ENCODE measurements at regions not wholly inside any gene's neighbourhood (a gene's known extent, or its start where the extent isn't known, plus 50 kb on each side); places are given as distances from the start of the nearest gene placed in this dataset.

- no peak for DNase-seq (ENCODE audit: low spot score in 2 of 2)
- no peaks in the 10 kb centered on the region for H3K27me3 ChIP-seq
- 70% methylated on average over 21 of the region's 22 CpGs for WGBS
- TF ChIP-seq POLR2A (IDR thresholded peaks at IDR 0.05) (no peak), EP300 (IDR thresholded peaks at IDR 0.05) (no peak), CTCF (IDR thresholded peaks at IDR 0.05) (no peak), POLR2AphosphoS5 (IDR thresholded peaks at IDR 0.05) (no peak)
- H3K4me1 ChIP-seq: peaks cover 3% of the 10 kb centered on the region
- H3K4me3 ChIP-seq: no peak overlapping the region
- no peaks in the 10 kb centered on the region for H3K36me3 ChIP-seq
- H3K9me3 ChIP-seq: no peaks in the 10 kb centered on the region
- no peak overlapping the region for H3K27ac ChIP-seq
These were observed 66.6 kb downstream of the ARHGEF18 start for GRCh38 chr19:7415163-7415856.

GRCh38 chr19:7415857-7416371 lies 67.2 kb downstream of the ARHGEF18 start:
- Histone ChIP-seq H3K4me3 (no peak overlapping the region), H3K27ac (no peak overlapping the region), H3K9me3 (no peaks in the 10 kb centered on the region), H3K27me3 (no peaks in the 10 kb centered on the region), H3K4me1 (peaks cover 7% of the 10 kb centered on the region), H3K36me3 (no peaks in the 10 kb centered on the region)
- DNase-seq (ENCODE audit: low spot score in 2 of 2): no peak
- 83% methylated on average over 11 of the region's 11 CpGs for WGBS
- TF ChIP-seq EP300 (IDR thresholded peaks at IDR 0.05): no peak
- no peak for TF ChIP-seq CTCF (IDR thresholded peaks at IDR 0.05)
- TF ChIP-seq POLR2A (IDR thresholded peaks at IDR 0.05): no peak
- TF ChIP-seq POLR2AphosphoS5 (IDR thresholded peaks at IDR 0.05): no peak

GRCh38 chr19:7417671-7418324 lies 69.1 kb downstream of the ARHGEF18 start:
- Histone ChIP-seq H3K4me3 (no peak overlapping the region), H3K27me3 (no peaks in the 10 kb centered on the region), H3K4me1 (peaks cover 16% of the 10 kb centered on the region), H3K27ac (no peak overlapping the region), H3K9me3 (no peaks in the 10 kb centered on the region), H3K36me3 (no peaks in the 10 kb centered on the region)
- TF ChIP-seq EP300 (IDR thresholded peaks at IDR 0.05): no peak
- no peak for TF ChIP-seq POLR2AphosphoS5 (IDR thresholded peaks at IDR 0.05)
- no peak for TF ChIP-seq CTCF (IDR thresholded peaks at IDR 0.05)
- no peak for TF ChIP-seq POLR2A (IDR thresholded peaks at IDR 0.05)
- WGBS: 76% methylated on average over 9 of the region's 9 CpGs
- DNase-seq (ENCODE audit: low spot score in 2 of 2): no peak

- H3K4me1 ChIP-seq: peaks cover 16% of the 10 kb centered on the region
- DNase-seq (ENCODE audit: low spot score in 2 of 2): no peak
- no peak for TF ChIP-seq POLR2AphosphoS5 (IDR thresholded peaks at IDR 0.05)
- no peak for TF ChIP-seq EP300 (IDR thresholded peaks at IDR 0.05)
- TF ChIP-seq POLR2A (IDR thresholded peaks at IDR 0.05): no peak
- TF ChIP-seq CTCF (IDR thresholded peaks at IDR 0.05): no peak
- H3K9me3 ChIP-seq: no peaks in the 10 kb centered on the region
- WGBS: 73% methylated on average over 6 of the region's 9 CpGs
- H3K27ac ChIP-seq: no peak overlapping the region
- H3K4me3 ChIP-seq: no peak overlapping the region
- H3K36me3 ChIP-seq: no peaks in the 10 kb centered on the region
- H3K27me3 ChIP-seq: no peaks in the 10 kb centered on the region
These were observed 69.9 kb downstream of the ARHGEF18 start for GRCh38 chr19:7418596-7418995.

GRCh38 chr19:7419153-7419552 lies 69.7 kb downstream of the PEX11G start:
- H3K4me3 ChIP-seq: no peak overlapping the region
- no peak overlapping the region for H3K27ac ChIP-seq
- WGBS: 82% methylated on average over 11 of the region's 12 CpGs
- no peaks in the 10 kb centered on the region for H3K36me3 ChIP-seq
- TF ChIP-seq CTCF (IDR thresholded peaks at IDR 0.05): no peak
- TF ChIP-seq POLR2A (IDR thresholded peaks at IDR 0.05): no peak
- TF ChIP-seq EP300 (IDR thresholded peaks at IDR 0.05): no peak
- no peak for TF ChIP-seq POLR2AphosphoS5 (IDR thresholded peaks at IDR 0.05)
- DNase-seq (ENCODE audit: low spot score in 2 of 2): no peak
- no peaks in the 10 kb centered on the region for H3K9me3 ChIP-seq
- no peaks in the 10 kb centered on the region for H3K27me3 ChIP-seq
- peaks cover 16% of the 10 kb centered on the region for H3K4me1 ChIP-seq
